GM12873 (cell line): ENCODE measurements at regions not wholly inside any gene's neighbourhood (a gene's known extent, or its start where the extent isn't known, plus 50 kb on each side); places are given as distances from the start of the nearest gene placed in this dataset.

Experiments
- CTCF ChIP-seq: IDR thresholded peaks from 2 replicates; pipeline ENCODE4 v1.5.1; 2012; ENCODE audit warnings: low read depth, mild to moderate bottlenecking, moderate library complexity, low read length, control low read depth; ENCODE audit not compliant: insufficient read depth; ENCODE audit errors: missing control alignments

- no peak for TF ChIP-seq CTCF
These were observed 77.5 kb upstream of the ABCD2 start for GRCh38 chr12:39697108-39697507.

GRCh38 chr12:39692258-39692853, 72.8 kb upstream of the ABCD2 start:
- TF ChIP-seq CTCF = peak; percentile 21

GRCh38 chr12:39685854-39686657, 66.5 kb upstream of the ABCD2 start:
- no peak for TF ChIP-seq CTCF

- TF ChIP-seq CTCF = no peak
These were observed 63.3 kb upstream of the ABCD2 start for GRCh38 chr12:39682689-39683477.

GRCh38 chr12:39675263-39675662, 55.7 kb upstream of the ABCD2 start:
- peak; percentile 12 for TF ChIP-seq CTCF

- no peak for TF ChIP-seq CTCF
These were observed 53.4 kb upstream of the ABCD2 start for GRCh38 chr12:39672976-39673375.
